ENCODE measurements at regions not wholly inside any gene's neighbourhood (a gene's known extent, or its start where the extent isn't known, plus 50 kb on each side); places are given as distances from the start of the nearest gene placed in this dataset.

DNA sequence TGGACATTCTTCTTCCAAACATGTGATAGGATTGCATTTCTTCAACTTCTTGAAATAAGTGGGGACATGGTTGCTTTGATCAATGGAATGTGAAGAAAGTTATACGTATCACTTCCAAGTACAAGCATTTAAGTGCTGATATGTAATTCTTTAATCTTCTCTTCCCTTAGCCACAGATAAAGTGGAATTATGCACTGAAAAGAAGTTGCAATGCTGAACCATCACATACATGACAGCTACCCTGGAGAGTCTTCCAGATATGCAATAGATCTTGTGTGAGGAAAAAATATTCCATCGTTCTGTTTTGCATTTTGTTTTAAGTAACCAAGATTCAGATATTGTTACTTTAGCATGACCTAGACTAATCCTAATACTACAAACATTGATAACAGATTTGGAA, 674.3 kb downstream of the NSUN3 start:
- TF ChIP-seq, protein P1, sequence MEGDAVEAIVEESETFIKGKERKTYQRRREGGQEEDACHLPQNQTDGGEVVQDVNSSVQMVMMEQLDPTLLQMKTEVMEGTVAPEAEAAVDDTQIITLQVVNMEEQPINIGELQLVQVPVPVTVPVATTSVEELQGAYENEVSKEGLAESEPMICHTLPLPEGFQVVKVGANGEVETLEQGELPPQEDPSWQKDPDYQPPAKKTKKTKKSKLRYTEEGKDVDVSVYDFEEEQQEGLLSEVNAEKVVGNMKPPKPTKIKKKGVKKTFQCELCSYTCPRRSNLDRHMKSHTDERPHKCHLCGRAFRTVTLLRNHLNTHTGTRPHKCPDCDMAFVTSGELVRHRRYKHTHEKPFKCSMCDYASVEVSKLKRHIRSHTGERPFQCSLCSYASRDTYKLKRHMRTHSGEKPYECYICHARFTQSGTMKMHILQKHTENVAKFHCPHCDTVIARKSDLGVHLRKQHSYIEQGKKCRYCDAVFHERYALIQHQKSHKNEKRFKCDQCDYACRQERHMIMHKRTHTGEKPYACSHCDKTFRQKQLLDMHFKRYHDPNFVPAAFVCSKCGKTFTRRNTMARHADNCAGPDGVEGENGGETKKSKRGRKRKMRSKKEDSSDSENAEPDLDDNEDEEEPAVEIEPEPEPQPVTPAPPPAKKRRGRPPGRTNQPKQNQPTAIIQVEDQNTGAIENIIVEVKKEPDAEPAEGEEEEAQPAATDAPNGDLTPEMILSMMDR (IDR thresholded peaks at IDR 0.05; ENCODE audit: low read depth, low read length) = no peak
- no peak for TF ChIP-seq EZH2phosphoT487 (IDR thresholded peaks at IDR 0.05; ENCODE audit: low read depth)

DNA sequence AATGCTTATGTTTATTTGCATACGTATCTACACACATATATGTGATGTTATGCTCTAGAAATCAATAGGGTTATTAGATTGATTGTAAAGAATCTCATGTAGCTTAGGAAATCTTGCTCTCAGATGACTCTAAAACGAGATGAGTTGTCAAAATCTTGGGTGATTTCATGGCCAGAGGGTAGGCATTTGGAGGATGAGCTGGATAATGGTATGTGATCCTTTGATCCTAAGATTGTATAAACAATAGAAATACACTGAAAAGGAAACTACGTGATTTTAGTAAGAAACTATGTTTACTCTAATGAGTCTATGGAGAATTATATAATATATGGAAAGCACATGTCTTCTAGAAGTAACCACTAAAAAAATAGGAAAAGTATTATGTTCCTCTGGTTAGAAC, 676.6 kb downstream of the NSUN3 start:
- H3K4me1 ChIP-seq (ENCODE audit: low read length) = no peaks in the 10 kb centered on the region
- no peak overlapping the region for H3K4me3 ChIP-seq (ENCODE audit: low read length)
- no peaks in the 10 kb centered on the region for H3K79me2 ChIP-seq (ENCODE audit: low read length)
- no peak overlapping the region for H3K27ac ChIP-seq (ENCODE audit: low read length)
- no peaks in the 10 kb centered on the region for H3K36me3 ChIP-seq (replicated peaks; ENCODE audit: low read depth, low read length)
- no peaks in the 10 kb centered on the region for H3K27me3 ChIP-seq (ENCODE audit: low read depth, low read length)
- H3K4me2 ChIP-seq (ENCODE audit: low read length) = no peak overlapping the region
- H4K20me1 ChIP-seq (ENCODE audit: insufficient read depth, low read length) = no peaks in the 10 kb centered on the region
- no peaks in the 10 kb centered on the region for H3K9me3 ChIP-seq (ENCODE audit: insufficient read depth, low read length)
- H3K9ac ChIP-seq (ENCODE audit: low read length) = no peak overlapping the region
- H2AFZ ChIP-seq (ENCODE audit: low read depth, low read length) = no peak overlapping the region
- TF ChIP-seq, protein P1 (IDR thresholded peaks at IDR 0.05; ENCODE audit: low read depth, low read length) = no peak

More for the DNA sequence above, 674.3 kb downstream of the NSUN3 start:
- Histone ChIP-seq H3K4me3 (ENCODE audit: low read length) (no peak overlapping the region), H2AFZ (ENCODE audit: low read depth, low read length) (no peak overlapping the region), H3K4me2 (ENCODE audit: low read length) (no peak overlapping the region), H3K36me3 (replicated peaks; ENCODE audit: low read depth, low read length) (no peaks in the 10 kb centered on the region), H3K27me3 (ENCODE audit: low read depth, low read length) (no peaks in the 10 kb centered on the region), H4K20me1 (ENCODE audit: insufficient read depth, low read length) (no peaks in the 10 kb centered on the region), H3K27ac (ENCODE audit: low read length) (no peak overlapping the region), H3K9me3 (ENCODE audit: insufficient read depth, low read length) (no peaks in the 10 kb centered on the region), H3K4me1 (ENCODE audit: low read length) (no peaks in the 10 kb centered on the region), H3K79me2 (ENCODE audit: low read length) (no peaks in the 10 kb centered on the region), H3K9ac (ENCODE audit: low read length) (no peak overlapping the region)

DNA sequence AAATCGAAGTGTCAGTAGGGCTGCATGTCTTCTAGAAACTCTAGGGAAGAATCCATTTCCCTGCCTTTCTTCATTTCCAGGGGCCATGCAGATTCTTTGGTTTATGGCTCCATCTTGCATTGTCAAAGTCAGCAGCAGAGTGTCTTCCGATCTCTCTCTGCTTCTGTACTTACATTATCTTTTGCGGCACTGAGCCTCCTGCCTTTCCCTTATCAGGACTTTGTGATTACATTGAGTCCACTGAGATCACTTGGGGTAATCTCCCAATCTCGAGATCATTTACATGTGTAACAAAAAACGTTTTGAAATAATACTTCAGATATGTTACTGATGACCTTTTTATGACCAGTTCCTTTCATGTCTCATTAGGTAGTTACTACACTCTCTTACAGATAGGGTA, 695.9 kb downstream of the NSUN3 start:
- peaks cover 36% of the 10 kb centered on the region for H3K4me1 ChIP-seq (ENCODE audit: low read length)
- no peaks in the 10 kb centered on the region for H4K20me1 ChIP-seq (ENCODE audit: insufficient read depth, low read length)
- no peaks in the 10 kb centered on the region for H3K9me3 ChIP-seq (ENCODE audit: insufficient read depth, low read length)
- peak overlapping the region; percentile 49; the same call in 1 of the 2 replicates for H3K4me2 ChIP-seq (ENCODE audit: low read length)
- no peak overlapping the region for H3K9ac ChIP-seq (ENCODE audit: low read length)
- H3K27ac ChIP-seq (ENCODE audit: low read length) = no peak overlapping the region
- no peak overlapping the region for H3K4me3 ChIP-seq (ENCODE audit: low read length)
- H3K27me3 ChIP-seq (ENCODE audit: low read depth, low read length) = no peaks in the 10 kb centered on the region
- H3K36me3 ChIP-seq (replicated peaks; ENCODE audit: low read depth, low read length) = no peaks in the 10 kb centered on the region
- TF ChIP-seq, protein P1 (IDR thresholded peaks at IDR 0.05; ENCODE audit: low read depth, low read length) = no peak
- TF ChIP-seq EZH2phosphoT487 (IDR thresholded peaks at IDR 0.05; ENCODE audit: low read depth) = no peak
- no peaks in the 10 kb centered on the region for H3K79me2 ChIP-seq (ENCODE audit: low read length)
- H2AFZ ChIP-seq (ENCODE audit: low read depth, low read length) = no peak overlapping the region

DNA sequence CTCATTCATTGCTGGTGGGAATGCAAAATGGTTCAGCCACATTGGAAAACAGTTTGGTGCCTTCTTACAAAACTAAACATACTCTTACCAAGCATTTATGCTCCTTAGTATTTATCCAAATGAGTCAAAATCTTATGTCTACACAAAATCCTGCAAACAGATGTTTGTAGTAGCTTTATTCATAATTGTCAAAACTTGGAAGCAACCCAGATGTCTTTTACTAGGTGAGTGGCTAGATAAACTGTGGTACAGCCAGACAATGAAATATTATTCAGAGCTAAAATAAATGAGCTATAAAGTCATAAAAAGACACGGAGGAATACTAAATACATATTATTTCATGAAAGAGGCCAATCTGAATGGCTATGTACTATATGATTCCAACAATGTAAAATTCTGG, 709.5 kb downstream of the NSUN3 start:
- no peak overlapping the region for H3K4me3 ChIP-seq (ENCODE audit: low read length)
- no peaks in the 10 kb centered on the region for H3K27me3 ChIP-seq (ENCODE audit: low read depth, low read length)
- H3K79me2 ChIP-seq (ENCODE audit: low read length) = no peaks in the 10 kb centered on the region
- H3K9me3 ChIP-seq (ENCODE audit: insufficient read depth, low read length) = no peaks in the 10 kb centered on the region
- no peaks in the 10 kb centered on the region for H4K20me1 ChIP-seq (ENCODE audit: insufficient read depth, low read length)
- no peak overlapping the region for H3K27ac ChIP-seq (ENCODE audit: low read length)
- no peaks in the 10 kb centered on the region for H3K36me3 ChIP-seq (replicated peaks; ENCODE audit: low read depth, low read length)
- TF ChIP-seq, protein P1 (IDR thresholded peaks at IDR 0.05; ENCODE audit: low read depth, low read length) = no peak
- TF ChIP-seq EZH2phosphoT487 (IDR thresholded peaks at IDR 0.05; ENCODE audit: low read depth) = no peak
- H3K4me1 ChIP-seq (ENCODE audit: low read length) = no peaks in the 10 kb centered on the region
- H3K9ac ChIP-seq (ENCODE audit: low read length) = no peak overlapping the region
- H3K4me2 ChIP-seq (ENCODE audit: low read length) = no peak overlapping the region
- H2AFZ ChIP-seq (ENCODE audit: low read depth, low read length) = no peak overlapping the region
